Gastrocnemius medialis (tissue), 4 donors: ENCODE measurements at regions not wholly inside any gene's neighbourhood (a gene's known extent, or its start where the extent isn't known, plus 50 kb on each side); places are given as distances from the start of the nearest gene placed in this dataset.

Experiments used
- POLR2A ChIP-seq, 2 donors: fragments of 450-650 bp; IDR thresholded peaks; one replicate each; pipeline ENCODE4 v1.6.1; 2017; ENCODE audit warnings: antibody characterized with exemption in 2 of 2, mild to moderate bottlenecking in 2 of 2, moderate library complexity in 2 of 2
- TF ChIP-seq, protein P1 (sequence below), 5 experiments: fragments of 450-650 bp in 3 of 5; fragments of 200-600 bp in 2 of 5; sonication (generic) in 2 of 5; IDR thresholded peaks in 4 of 5; conservative IDR thresholded peaks in 1 of 5; 1 replicate in 4 of 5; 2 replicates in 1 of 5; pipeline ENCODE4 v1.5.1; 2016 to 2019; ENCODE audit warnings: antibody characterized with exemption in 5 of 5, mild to moderate bottlenecking in 3 of 5, moderate library complexity in 3 of 5

- TF ChIP-seq, protein P1, sequence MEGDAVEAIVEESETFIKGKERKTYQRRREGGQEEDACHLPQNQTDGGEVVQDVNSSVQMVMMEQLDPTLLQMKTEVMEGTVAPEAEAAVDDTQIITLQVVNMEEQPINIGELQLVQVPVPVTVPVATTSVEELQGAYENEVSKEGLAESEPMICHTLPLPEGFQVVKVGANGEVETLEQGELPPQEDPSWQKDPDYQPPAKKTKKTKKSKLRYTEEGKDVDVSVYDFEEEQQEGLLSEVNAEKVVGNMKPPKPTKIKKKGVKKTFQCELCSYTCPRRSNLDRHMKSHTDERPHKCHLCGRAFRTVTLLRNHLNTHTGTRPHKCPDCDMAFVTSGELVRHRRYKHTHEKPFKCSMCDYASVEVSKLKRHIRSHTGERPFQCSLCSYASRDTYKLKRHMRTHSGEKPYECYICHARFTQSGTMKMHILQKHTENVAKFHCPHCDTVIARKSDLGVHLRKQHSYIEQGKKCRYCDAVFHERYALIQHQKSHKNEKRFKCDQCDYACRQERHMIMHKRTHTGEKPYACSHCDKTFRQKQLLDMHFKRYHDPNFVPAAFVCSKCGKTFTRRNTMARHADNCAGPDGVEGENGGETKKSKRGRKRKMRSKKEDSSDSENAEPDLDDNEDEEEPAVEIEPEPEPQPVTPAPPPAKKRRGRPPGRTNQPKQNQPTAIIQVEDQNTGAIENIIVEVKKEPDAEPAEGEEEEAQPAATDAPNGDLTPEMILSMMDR (IDR thresholded peaks at IDR 0.05 in 4 of 5, conservative IDR thresholded peaks at IDR 0.05 in 1 of 5): no peak
- no peak for TF ChIP-seq POLR2A (IDR thresholded peaks at IDR 0.05)
Observed at GRCh38 chr7:93040355-93040754, 77.4 kb downstream of the SAMD9 start.
